ENCODE measurements at regions not wholly inside any gene's neighbourhood (a gene's known extent, or its start where the extent isn't known, plus 50 kb on each side); places are given as distances from the start of the nearest gene placed in this dataset.

GRCh38 chr5:21173526-21173925 is 1185.5 kb upstream of the CDH18 start:
- Histone ChIP-seq H3K27ac (no peak overlapping the region), H3K27me3 (no peaks in the 10 kb centered on the region), H3K4me3 (no peak overlapping the region), H3K9me3 (no peaks in the 10 kb centered on the region), H3K4me1 (no peaks in the 10 kb centered on the region), H3K36me3 (no peaks in the 10 kb centered on the region)
- ATAC-seq (no peak), DNase-seq (no peak)
- intact Hi-C loops (cut with DNase I): no loop called here
- 79 to 95% methylated on average over 2 of the region's 2 CpGs for WGBS, 2 donors
- no peak for TF ChIP-seq CTCF (IDR thresholded peaks at IDR 0.05)

- no peak for DNase-seq
- Histone ChIP-seq H3K4me1 (no peaks in the 10 kb centered on the region), H3K27ac (no peak overlapping the region), H3K36me3 (no peaks in the 10 kb centered on the region), H3K9me3 (no peaks in the 10 kb centered on the region), H3K27me3 (no peaks in the 10 kb centered on the region), H3K4me3 (no peak overlapping the region)
- no peak for TF ChIP-seq CTCF (IDR thresholded peaks at IDR 0.05)
- intact Hi-C loops (cut with DNase I): no loop called here
- ATAC-seq: no peak
- 76 to 82% methylated on average over 2 of the region's 2 CpGs for WGBS, 2 donors
Measured at GRCh38 chr5:21173036-21173435, 1185.0 kb upstream of the CDH18 start.

- no peak for TF ChIP-seq CTCF (IDR thresholded peaks at IDR 0.05)
- no peak overlapping the region for H3K27ac ChIP-seq
- peaks cover 0 to 11% (median 0%) of the 10 kb centered on the region in 11 donors for H3K9me3 ChIP-seq
- H3K27me3 ChIP-seq: no peaks in the 10 kb centered on the region
- no peak overlapping the region for H3K4me3 ChIP-seq
- intact Hi-C loops (cut with DNase I): no loop called here
- DNase-seq: no peak
- no peaks in the 10 kb centered on the region for H3K4me1 ChIP-seq
- H3K36me3 ChIP-seq: no peaks in the 10 kb centered on the region
- no peak for ATAC-seq
Measured at GRCh38 chr5:21171038-21171437, 1183.0 kb upstream of the CDH18 start.

GRCh38 chr5:21168557-21168956 is 1180.6 kb upstream of the CDH18 start:
- H3K27ac ChIP-seq: no peak overlapping the region
- H3K36me3 ChIP-seq: no peaks in the 10 kb centered on the region
- TF ChIP-seq CTCF (IDR thresholded peaks at IDR 0.05): no peak
- intact Hi-C loops (cut with DNase I): no loop called here
- H3K9me3 ChIP-seq: peaks cover 0 to 18% (median 0%) of the 10 kb centered on the region in 11 donors
- ATAC-seq (no peak), DNase-seq (no peak)
- no peaks in the 10 kb centered on the region for H3K4me1 ChIP-seq
- 82 to 95% methylated on average over 2 of the region's 2 CpGs for WGBS, 2 donors
- H3K4me3 ChIP-seq: no peak overlapping the region
- H3K27me3 ChIP-seq: no peaks in the 10 kb centered on the region

GRCh38 chr5:21165344-21165743 is 1177.3 kb upstream of the CDH18 start:
- no peak overlapping the region for H3K27ac ChIP-seq
- no peaks in the 10 kb centered on the region for H3K4me1 ChIP-seq
- DNase-seq: no peak
- H3K27me3 ChIP-seq: no peaks in the 10 kb centered on the region
- no peak overlapping the region for H3K4me3 ChIP-seq
- H3K36me3 ChIP-seq: no peaks in the 10 kb centered on the region
- no peak for ATAC-seq
- peaks cover 0 to 18% (median 0%) of the 10 kb centered on the region in 11 donors for H3K9me3 ChIP-seq
- intact Hi-C loops (cut with DNase I): no loop called here
- no peak for TF ChIP-seq CTCF (IDR thresholded peaks at IDR 0.05)
- 69 to 88% methylated on average over 6 of the region's 6 CpGs for WGBS, 2 donors
